Esophagus squamous epithelium (tissue), 4 donors: ENCODE measurements at regions not wholly inside any gene's neighbourhood (a gene's known extent, or its start where the extent isn't known, plus 50 kb on each side); places are given as distances from the start of the nearest gene placed in this dataset.

Experiments used
- POLR2A ChIP-seq, 4 donors: fragments of 450-650 bp; IDR thresholded peaks; one replicate each; pipeline ENCODE4 v1.6.1; 2017; ENCODE audit warnings: antibody characterized with exemption in 4 of 4, mild to moderate bottlenecking in 4 of 4, moderate library complexity in 3 of 4
- TF ChIP-seq, protein P1 (sequence below), 6 experiments: fragments of 450-650 bp in 4 of 6; fragments of 200-600 bp in 2 of 6; sonication (generic) in 2 of 6; IDR thresholded peaks; one replicate each; pipeline ENCODE4 v1.5.1; 2016 to 2019; ENCODE audit warnings: antibody characterized with exemption in 6 of 6, mild to moderate bottlenecking in 4 of 6, moderate library complexity in 4 of 6

DNA sequence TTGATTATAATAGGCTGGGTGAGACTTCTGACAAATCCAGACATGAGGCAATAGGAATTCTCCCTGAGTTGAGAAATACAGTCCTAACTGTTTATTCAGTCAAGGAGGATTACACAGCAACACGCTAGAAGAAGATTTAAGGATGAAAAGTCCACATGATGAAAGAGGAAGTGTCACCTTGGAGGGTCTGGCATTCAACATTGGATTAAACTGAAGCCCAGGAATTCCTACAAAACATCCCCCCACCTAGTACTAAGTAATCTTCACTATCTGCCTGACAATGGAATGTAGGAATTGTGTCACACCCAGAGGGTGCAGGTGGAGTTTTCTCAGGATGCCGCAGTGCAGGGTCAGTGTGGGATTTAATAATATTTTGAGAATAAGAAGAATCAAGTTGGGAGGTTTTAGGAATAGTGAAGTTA, 142.4 kb downstream of the SOCS6 start:
- TF ChIP-seq, protein P1, sequence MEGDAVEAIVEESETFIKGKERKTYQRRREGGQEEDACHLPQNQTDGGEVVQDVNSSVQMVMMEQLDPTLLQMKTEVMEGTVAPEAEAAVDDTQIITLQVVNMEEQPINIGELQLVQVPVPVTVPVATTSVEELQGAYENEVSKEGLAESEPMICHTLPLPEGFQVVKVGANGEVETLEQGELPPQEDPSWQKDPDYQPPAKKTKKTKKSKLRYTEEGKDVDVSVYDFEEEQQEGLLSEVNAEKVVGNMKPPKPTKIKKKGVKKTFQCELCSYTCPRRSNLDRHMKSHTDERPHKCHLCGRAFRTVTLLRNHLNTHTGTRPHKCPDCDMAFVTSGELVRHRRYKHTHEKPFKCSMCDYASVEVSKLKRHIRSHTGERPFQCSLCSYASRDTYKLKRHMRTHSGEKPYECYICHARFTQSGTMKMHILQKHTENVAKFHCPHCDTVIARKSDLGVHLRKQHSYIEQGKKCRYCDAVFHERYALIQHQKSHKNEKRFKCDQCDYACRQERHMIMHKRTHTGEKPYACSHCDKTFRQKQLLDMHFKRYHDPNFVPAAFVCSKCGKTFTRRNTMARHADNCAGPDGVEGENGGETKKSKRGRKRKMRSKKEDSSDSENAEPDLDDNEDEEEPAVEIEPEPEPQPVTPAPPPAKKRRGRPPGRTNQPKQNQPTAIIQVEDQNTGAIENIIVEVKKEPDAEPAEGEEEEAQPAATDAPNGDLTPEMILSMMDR (IDR thresholded peaks at IDR 0.05), result no peak
- TF ChIP-seq POLR2A (IDR thresholded peaks at IDR 0.05), result no peak
